Kidney epithelial cell (primary cell): ENCODE measurements at regions not wholly inside any gene's neighbourhood (a gene's known extent, or its start where the extent isn't known, plus 50 kb on each side); places are given as distances from the start of the nearest gene placed in this dataset.

ENCODE experiments used
- DNase-seq: peaks from one replicate; pipeline ENCODE4 v3.0.0-alpha.2; 2010; ENCODE audit warnings: low read depth
- H3K27me3 ChIP-seq: 2 replicates; pipeline ENCODE4 v1.6.0; 2011; ENCODE audit warnings: low read length; ENCODE audit not compliant: control insufficient read depth, insufficient read depth
- H3K36me3 ChIP-seq: 2 replicates; pipeline ENCODE4 v1.5.1; 2011; ENCODE audit warnings: low read length; ENCODE audit not compliant: control insufficient read depth, insufficient read depth
- H3K4me3 ChIP-seq: 2 replicates; pipeline ENCODE4 v1.5.1; 2011; ENCODE audit warnings: low read depth, mild to moderate bottlenecking, control low read depth, low read length
- TF ChIP-seq, protein P1 (sequence below): IDR thresholded peaks from 2 replicates; pipeline ENCODE4 v1.5.1; 2011; ENCODE audit warnings: mild to moderate bottlenecking, moderate library complexity, low read length, control low read depth, inconsistent platforms; ENCODE audit not compliant: insufficient read depth, poor library complexity, severe bottlenecking

DNA sequence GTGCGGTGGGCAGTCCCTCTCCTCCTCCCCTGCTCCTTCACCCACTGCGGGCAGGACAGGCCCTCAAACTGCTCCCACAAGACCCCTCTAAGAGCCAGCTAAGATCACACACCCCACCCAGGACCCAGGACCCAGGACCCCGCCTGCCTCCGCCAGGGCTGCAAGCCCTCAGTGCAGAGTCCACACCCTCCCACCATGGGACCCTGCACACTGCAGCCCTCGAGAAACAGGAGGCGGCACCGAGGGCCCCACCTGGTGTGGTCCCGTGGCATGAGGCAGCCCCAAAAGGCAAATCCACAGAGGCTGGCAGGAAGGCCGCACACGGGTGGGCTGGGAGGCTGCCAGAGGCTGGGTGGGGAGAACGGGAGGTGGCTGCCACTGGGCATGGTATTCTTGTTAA is 94.7 kb downstream of the ENGASE start:
- H3K27me3 ChIP-seq: peaks cover 12% of the 10 kb centered on the region
- H3K36me3 ChIP-seq: no peaks in the 10 kb centered on the region
- TF ChIP-seq, protein P1, sequence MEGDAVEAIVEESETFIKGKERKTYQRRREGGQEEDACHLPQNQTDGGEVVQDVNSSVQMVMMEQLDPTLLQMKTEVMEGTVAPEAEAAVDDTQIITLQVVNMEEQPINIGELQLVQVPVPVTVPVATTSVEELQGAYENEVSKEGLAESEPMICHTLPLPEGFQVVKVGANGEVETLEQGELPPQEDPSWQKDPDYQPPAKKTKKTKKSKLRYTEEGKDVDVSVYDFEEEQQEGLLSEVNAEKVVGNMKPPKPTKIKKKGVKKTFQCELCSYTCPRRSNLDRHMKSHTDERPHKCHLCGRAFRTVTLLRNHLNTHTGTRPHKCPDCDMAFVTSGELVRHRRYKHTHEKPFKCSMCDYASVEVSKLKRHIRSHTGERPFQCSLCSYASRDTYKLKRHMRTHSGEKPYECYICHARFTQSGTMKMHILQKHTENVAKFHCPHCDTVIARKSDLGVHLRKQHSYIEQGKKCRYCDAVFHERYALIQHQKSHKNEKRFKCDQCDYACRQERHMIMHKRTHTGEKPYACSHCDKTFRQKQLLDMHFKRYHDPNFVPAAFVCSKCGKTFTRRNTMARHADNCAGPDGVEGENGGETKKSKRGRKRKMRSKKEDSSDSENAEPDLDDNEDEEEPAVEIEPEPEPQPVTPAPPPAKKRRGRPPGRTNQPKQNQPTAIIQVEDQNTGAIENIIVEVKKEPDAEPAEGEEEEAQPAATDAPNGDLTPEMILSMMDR: no peak
- DNase-seq: no peak
- H3K4me3 ChIP-seq: no peak overlapping the region

DNA sequence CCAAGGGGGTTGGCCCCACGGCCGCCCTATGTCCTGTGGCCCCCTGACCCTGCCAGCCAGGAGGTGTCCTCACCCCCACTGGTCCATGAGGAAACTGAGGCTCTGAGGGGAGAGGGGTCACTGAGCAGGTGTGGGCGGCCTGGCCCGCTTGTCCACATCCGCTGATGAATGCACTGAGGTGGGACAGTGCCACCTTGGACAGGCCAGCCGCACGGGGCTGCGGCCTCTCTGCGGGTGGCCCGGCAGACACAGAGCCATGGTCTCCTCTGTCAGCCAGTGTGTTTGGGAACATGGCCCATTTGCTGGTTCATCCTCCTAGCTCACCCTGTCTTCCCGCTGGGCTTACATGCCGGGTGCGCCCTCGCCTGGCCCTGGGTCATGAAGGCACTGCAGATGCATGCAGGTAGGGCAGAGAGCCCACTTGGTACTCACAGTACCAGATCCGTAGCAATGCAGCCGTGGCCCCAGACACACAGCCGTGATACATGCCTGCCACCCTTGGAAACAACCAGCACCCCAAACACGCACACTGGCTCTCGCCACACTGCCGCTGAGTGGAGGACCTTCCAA is 93.9 kb downstream of the ENGASE start:
- H3K4me3 ChIP-seq: no peak overlapping the region
- no peaks in the 10 kb centered on the region for H3K36me3 ChIP-seq
- TF ChIP-seq, protein P1: no peak
- no peak for DNase-seq
- H3K27me3 ChIP-seq: peaks cover 12% of the 10 kb centered on the region

DNA sequence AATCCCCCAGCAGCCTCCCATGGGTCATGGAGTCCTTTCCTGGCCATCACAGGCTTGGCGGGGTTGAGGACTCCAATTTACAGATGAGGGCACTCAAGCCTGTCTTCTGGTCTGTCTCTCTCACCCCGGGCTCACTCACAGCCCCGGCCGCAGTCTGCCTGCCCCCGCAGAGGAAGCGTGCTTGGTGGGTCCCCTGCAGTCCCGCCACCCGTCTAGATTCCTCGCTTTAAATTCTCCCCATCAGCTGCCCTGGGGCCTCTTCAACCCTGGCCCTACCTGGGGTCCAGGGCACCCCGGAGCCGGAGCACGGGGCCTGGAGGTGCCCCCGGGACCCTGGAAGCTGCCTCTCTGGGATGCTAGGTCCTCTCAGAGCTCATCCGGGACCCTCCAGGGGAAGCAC is 92.9 kb downstream of the ENGASE start:
- DNase-seq: no peak
- Histone ChIP-seq H3K4me3 (no peak overlapping the region), H3K36me3 (no peaks in the 10 kb centered on the region), H3K27me3 (peaks cover 21% of the 10 kb centered on the region)
- TF ChIP-seq, protein P1: no peak

DNA sequence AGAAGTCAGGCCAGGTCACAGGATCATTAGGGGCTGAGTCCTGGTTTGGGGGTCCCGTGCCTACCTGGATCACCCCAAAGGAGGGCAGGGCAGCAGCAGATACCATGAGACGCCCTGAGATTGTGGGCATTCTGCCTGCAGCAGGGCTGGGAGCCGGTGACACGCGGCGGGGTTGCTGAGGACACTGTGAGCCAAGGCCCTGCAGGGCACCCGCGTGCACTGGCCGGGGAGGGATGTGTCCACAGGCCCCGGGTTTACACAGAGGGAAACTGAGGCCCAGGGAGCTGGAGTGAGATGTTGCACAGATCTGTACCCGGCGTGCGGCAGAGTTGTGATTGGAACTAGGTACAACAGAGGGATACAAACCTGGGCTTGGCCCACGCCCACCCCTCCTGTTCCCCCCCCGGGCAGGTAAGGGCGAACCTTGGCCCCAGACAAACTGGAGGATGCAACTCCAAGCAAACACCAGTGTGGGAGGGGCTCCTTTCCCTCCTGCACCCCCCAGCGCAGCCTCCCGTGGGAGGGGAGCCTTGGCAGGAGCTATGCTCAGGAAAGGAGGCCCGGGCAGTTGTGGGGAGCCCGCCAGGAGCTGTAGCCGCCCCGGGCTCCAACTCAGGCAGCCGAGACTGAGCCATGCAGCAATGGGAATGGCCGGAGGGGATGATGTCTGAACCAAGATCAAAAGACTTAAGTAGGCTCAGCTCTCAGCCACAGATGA is 91.3 kb downstream of the ENGASE start:
- DNase-seq: no peak
- peaks cover 27% of the 10 kb centered on the region for H3K27me3 ChIP-seq
- H3K36me3 ChIP-seq: no peaks in the 10 kb centered on the region
- H3K4me3 ChIP-seq: no peak overlapping the region
- TF ChIP-seq, protein P1: no peak

DNA sequence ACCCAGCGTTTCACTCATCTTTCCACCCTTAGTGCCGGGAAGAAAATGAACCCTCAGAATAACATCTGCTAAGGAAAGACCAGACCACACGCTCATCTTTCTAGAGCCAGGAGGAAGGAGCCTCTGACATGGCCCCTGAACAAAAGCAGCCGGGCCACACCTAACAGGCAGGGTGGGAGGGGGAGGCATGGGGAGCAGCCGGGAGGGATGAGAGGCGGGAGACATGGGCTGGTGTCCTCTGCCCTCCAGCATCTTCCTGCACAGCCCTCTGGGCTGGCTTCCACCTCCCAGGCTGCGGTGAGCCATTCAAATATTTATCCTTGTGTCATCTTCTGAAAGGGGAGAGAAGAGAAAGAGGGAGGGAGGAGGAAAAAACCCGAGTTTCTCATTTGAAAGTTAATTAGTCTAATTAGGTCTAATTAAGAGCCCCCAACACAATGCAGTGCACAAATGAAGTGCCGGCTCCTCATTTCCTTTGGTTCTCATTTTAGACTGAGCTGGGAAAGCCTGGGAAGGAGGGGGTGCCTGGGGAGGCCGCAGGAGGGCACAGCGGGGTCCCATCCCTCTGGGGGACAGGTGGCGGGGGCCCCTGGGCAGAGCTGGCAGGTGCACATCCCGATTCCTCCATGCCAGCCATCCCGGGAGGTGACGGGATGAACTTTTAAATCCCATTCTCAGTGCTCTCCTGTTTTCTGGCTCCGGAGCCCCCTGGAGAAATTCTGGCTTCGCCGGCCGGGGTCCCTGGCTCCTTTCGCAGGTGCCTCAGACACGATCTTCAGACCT is 90.5 kb downstream of the ENGASE start:
- TF ChIP-seq, protein P1: no peak
- no peak for DNase-seq
- Histone ChIP-seq H3K36me3 (no peaks in the 10 kb centered on the region), H3K27me3 (peaks cover 25% of the 10 kb centered on the region), H3K4me3 (no peak overlapping the region)

DNA sequence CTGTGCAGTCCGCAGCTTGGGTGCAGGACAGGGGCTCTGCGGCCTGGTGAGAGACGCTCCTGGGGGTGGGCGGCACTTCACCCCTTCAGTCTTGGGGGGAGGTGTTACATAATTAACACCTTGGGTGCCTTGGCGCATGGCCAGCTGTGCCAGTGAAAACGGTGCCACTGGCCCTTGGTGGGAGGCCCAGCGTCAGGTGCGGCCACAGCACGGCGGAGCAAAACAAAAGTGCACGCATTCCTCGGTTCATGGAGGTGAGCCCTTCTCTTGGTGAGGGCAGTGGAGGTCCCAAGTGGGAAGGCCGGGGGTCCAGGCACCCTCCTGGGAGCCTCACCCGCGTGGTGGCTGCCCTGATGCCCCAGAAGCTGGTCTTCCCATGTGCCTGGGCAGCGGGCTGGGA is 89.8 kb downstream of the ENGASE start:
- no peak overlapping the region for H3K4me3 ChIP-seq
- no peak for DNase-seq
- H3K36me3 ChIP-seq: no peaks in the 10 kb centered on the region
- TF ChIP-seq, protein P1: no peak
- H3K27me3 ChIP-seq: peaks cover 25% of the 10 kb centered on the region
